Stomach (tissue), 8 donors: ENCODE measurements at regions not wholly inside any gene's neighbourhood (a gene's known extent, or its start where the extent isn't known, plus 50 kb on each side); places are given as distances from the start of the nearest gene placed in this dataset.

Experiments used
- DNase-seq, 2 donors: peaks; one replicate each; pipeline versions ENCODE4 v3.0.0 to v3.0.0-alpha.2; 2013 to 2019
- H3K27ac ChIP-seq, 5 donors: fragments of 200-600 bp in 4 of 5; sonication (generic) in 4 of 5; one replicate each; pipeline ENCODE4 v1.5.1; 2013 to 2019; ENCODE audit warnings: mild to moderate bottlenecking in 1 of 5, moderate library complexity in 1 of 5
- H3K27me3 ChIP-seq, 3 donors: fragments of 200-600 bp; sonication (generic); one replicate each; pipeline ENCODE4 v1.5.1; 2017 to 2019; ENCODE audit warnings: mixed run types in 1 of 3
- H3K36me3 ChIP-seq, 4 donors: fragments of 200-600 bp; sonication (generic); 1 replicate in 3 of 4; 2 replicates in 1 of 4; pipeline ENCODE4 v1.5.1; 2016 to 2019
- H3K4me1 ChIP-seq, 4 donors: fragments of 200-600 bp; sonication (generic); one replicate each; pipeline ENCODE4 v1.5.1; 2016 to 2019
- H3K4me3 ChIP-seq, 4 donors: fragments of 200-600 bp; sonication (generic) in 3 of 4; one replicate each; pipeline ENCODE4 v1.5.1; 2016 to 2019; ENCODE audit warnings: mild to moderate bottlenecking in 1 of 4
- H3K9me3 ChIP-seq, 4 donors: fragments of 200-600 bp; sonication (generic); one replicate each; pipeline ENCODE4 v1.5.1; 2016 to 2019
- CTCF ChIP-seq, 7 experiments: fragments of 450-650 bp in 4 of 7; fragments of 200-600 bp in 3 of 7; sonication (generic) in 3 of 7; IDR thresholded peaks; one replicate each; pipeline ENCODE4 v1.5.1; 2016 to 2019; ENCODE audit warnings: antibody characterized with exemption in 7 of 7, control low read depth in 2 of 7, mild to moderate bottlenecking in 1 of 7
- EP300 ChIP-seq: sonication (generic); formaldehyde crosslinking; IDR thresholded peaks from one replicate; pipeline ENCODE4 v1.6.1; 2017; ENCODE audit warnings: antibody characterized with exemption
- POLR2A ChIP-seq, 4 donors: fragments of 450-650 bp; IDR thresholded peaks; one replicate each; pipeline ENCODE4 v1.6.1; 2016; ENCODE audit warnings: antibody characterized with exemption in 4 of 4, control low read depth in 2 of 4, mild to moderate bottlenecking in 1 of 4, moderate library complexity in 1 of 4
- POLR2AphosphoS5 ChIP-seq, 3 donors: sonication (generic); formaldehyde crosslinking; IDR thresholded peaks; one replicate each; pipeline ENCODE4 v1.6.1; 2016; ENCODE audit warnings: antibody characterized with exemption in 3 of 3
- WGBS, 5 donors: extraction: QIAGEN DNeasy Blood & Tissue Kit in 3 of 5; methylation state at CpG; one replicate each; pipeline versions ENCODE4 v1.1.5 to v1.1.7; 2013 to 2018; 5-methylcytosine and 5-hydroxymethylcytosine counted together
- intact Hi-C: fragments of 100-400 bp; cut with DNase I; formaldehyde crosslinking; loops from one replicate; pipeline ENCODE4 v1.15.1; 2023; ENCODE audit warnings: low total_unique reads
- donor health status: healthy with polysubstance abuse.
- donor health status: Bipolar disorder and iron deficiency.
- donor health status: healthy.

- H3K4me1 ChIP-seq = peaks cover 0 to 13% (median 6%) of the 10 kb centered on the region in 4 donors
- H3K27me3 ChIP-seq = no peaks in the 10 kb centered on the region
- 71 to 88% (median 84%) methylated on average over 4 of the region's 4 CpGs for WGBS, 5 donors
- no peak for DNase-seq
- H3K9me3 ChIP-seq = no peaks in the 10 kb centered on the region
- H3K27ac ChIP-seq = no peak overlapping the region
- intact Hi-C loops = no loop called here
- no peak overlapping the region for H3K4me3 ChIP-seq
- TF ChIP-seq CTCF (IDR thresholded peaks at IDR 0.05) (no peak), POLR2A (IDR thresholded peaks at IDR 0.05) (no peak), EP300 (no peak), POLR2AphosphoS5 (IDR thresholded peaks at IDR 0.05) (no peak)
- no peaks in the 10 kb centered on the region for H3K36me3 ChIP-seq
These were observed 179.9 kb downstream of the CDC5L start for GRCh38 chr6:44567406-44567805.

GRCh38 chr6:44569131-44569530, 181.6 kb downstream of the CDC5L start:
- no peaks in the 10 kb centered on the region for H3K36me3 ChIP-seq
- intact Hi-C loops = no loop called here
- DNase-seq = no peak
- no peaks in the 10 kb centered on the region for H3K9me3 ChIP-seq
- no peak overlapping the region for H3K27ac ChIP-seq
- WGBS, 5 donors = 57 to 81% (median 70%) methylated on average over 3 of the region's 3 CpGs
- H3K27me3 ChIP-seq = no peaks in the 10 kb centered on the region
- TF ChIP-seq CTCF (IDR thresholded peaks at IDR 0.05) = no peak
- no peak for TF ChIP-seq EP300
- no peak for TF ChIP-seq POLR2AphosphoS5 (IDR thresholded peaks at IDR 0.05)
- TF ChIP-seq POLR2A (IDR thresholded peaks at IDR 0.05) = no peak
- no peak overlapping the region for H3K4me3 ChIP-seq
- peaks cover 0 to 13% (median 6%) of the 10 kb centered on the region in 4 donors for H3K4me1 ChIP-seq

- TF ChIP-seq CTCF (IDR thresholded peaks at IDR 0.05) (no peak), POLR2A (IDR thresholded peaks at IDR 0.05) (no peak), POLR2AphosphoS5 (IDR thresholded peaks at IDR 0.05) (no peak), EP300 (no peak)
- Histone ChIP-seq H3K27ac (peak overlapping the region in 2 of 5 donors; percentile 14 to 52), H3K9me3 (no peaks in the 10 kb centered on the region), H3K27me3 (no peaks in the 10 kb centered on the region), H3K4me3 (no peak overlapping the region), H3K4me1 (peaks cover 0 to 13% (median 6%) of the 10 kb centered on the region in 4 donors), H3K36me3 (no peaks in the 10 kb centered on the region)
- intact Hi-C loops = no loop called here
- 18 to 47% (median 34%) methylated on average over 7 of the region's 7 CpGs for WGBS, 5 donors
- DNase-seq = peak in 1 of 2 donors; percentile 65
These were observed 182.5 kb downstream of the CDC5L start for GRCh38 chr6:44569931-44570385.

GRCh38 chr6:44571510-44571909, 184.0 kb downstream of the CDC5L start:
- H3K27ac ChIP-seq = no peak overlapping the region
- intact Hi-C loops = no loop called here
- 82 to 100% (median 88%) methylated on average over 1 of the region's 1 CpG for WGBS, 5 donors

More at GRCh38 chr6:44571510-44571909, 184.0 kb downstream of the CDC5L start:
- no peaks in the 10 kb centered on the region for H3K27me3 ChIP-seq
- no peaks in the 10 kb centered on the region for H3K36me3 ChIP-seq
- TF ChIP-seq CTCF (IDR thresholded peaks at IDR 0.05) = no peak
- no peak for TF ChIP-seq EP300
- TF ChIP-seq POLR2AphosphoS5 (IDR thresholded peaks at IDR 0.05) = no peak
- TF ChIP-seq POLR2A (IDR thresholded peaks at IDR 0.05) = no peak
- peaks cover 0 to 13% (median 6%) of the 10 kb centered on the region in 4 donors for H3K4me1 ChIP-seq
- no peaks in the 10 kb centered on the region for H3K9me3 ChIP-seq
- DNase-seq = no peak
- no peak overlapping the region for H3K4me3 ChIP-seq
